ENCODE measurements at regions not wholly inside any gene's neighbourhood (a gene's known extent, or its start where the extent isn't known, plus 50 kb on each side); places are given as distances from the start of the nearest gene placed in this dataset.
A peak's percentile ranks its signal among the peaks of the same experiment; 100 is the strongest.

DNA sequence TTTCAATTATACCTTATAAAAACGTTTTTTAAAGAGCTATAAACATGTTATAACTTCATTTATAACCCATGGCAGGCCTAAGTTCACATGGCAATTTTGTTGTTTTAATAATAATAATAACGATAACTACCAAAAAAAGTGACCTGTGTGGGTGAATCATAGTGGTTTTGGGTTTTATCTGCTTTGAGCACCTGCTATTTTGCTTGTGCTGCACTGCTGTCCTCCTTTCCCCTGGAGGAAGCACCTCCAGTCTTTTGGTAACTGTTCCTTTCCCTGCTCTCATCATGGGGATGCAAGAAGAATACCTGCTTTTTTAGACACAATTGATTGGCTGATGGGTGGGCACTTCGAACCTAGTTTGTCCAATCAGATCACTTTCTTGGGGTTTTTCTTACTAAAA, 388.0 kb upstream of the TBL1XR1 start:
- TF ChIP-seq PPARA (CRISPR knock-in tag; IDR thresholded peaks at IDR 0.05; ENCODE audit: borderline replicate concordance) = no peak
- no peak for TF ChIP-seq SNAI2 (CRISPR knock-in tag; IDR thresholded peaks at IDR 0.05)
- no peak for TF ChIP-seq GLIS3 (CRISPR knock-in tag; IDR thresholded peaks at IDR 0.05)
- TF ChIP-seq, protein P1, sequence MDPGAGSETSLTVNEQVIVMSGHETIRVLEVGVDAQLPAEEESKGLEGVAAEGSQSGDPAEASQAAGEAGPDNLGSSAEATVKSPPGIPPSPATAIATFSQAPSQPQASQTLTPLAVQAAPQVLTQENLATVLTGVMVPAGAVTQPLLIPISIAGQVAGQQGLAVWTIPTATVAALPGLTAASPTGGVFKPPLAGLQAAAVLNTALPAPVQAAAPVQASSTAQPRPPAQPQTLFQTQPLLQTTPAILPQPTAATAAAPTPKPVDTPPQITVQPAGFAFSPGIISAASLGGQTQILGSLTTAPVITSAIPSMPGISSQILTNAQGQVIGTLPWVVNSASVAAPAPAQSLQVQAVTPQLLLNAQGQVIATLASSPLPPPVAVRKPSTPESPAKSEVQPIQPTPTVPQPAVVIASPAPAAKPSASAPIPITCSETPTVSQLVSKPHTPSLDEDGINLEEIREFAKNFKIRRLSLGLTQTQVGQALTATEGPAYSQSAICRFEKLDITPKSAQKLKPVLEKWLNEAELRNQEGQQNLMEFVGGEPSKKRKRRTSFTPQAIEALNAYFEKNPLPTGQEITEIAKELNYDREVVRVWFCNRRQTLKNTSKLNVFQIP (CRISPR knock-in tag; IDR thresholded peaks at IDR 0.05; ENCODE audit: borderline replicate concordance, low read depth) = no peak
- TF ChIP-seq ZNF565 (CRISPR knock-in tag; conservative IDR thresholded peaks at IDR 0.05; ENCODE audit: low read depth) = no peak
- TF ChIP-seq ZNF8 (CRISPR knock-in tag; IDR thresholded peaks at IDR 0.05) = no peak
- TF ChIP-seq ARNTL (CRISPR knock-in tag; IDR thresholded peaks at IDR 0.05; ENCODE audit: borderline replicate concordance, low read depth) = no peak
- TF ChIP-seq ZC3H10 (CRISPR knock-in tag; IDR thresholded peaks at IDR 0.05) = no peak
- TF ChIP-seq OSR1 (CRISPR knock-in tag; IDR thresholded peaks at IDR 0.05) = no peak
- no peak for TF ChIP-seq CREB5 (CRISPR knock-in tag; IDR thresholded peaks at IDR 0.05; ENCODE audit: low read depth)
- no peak for TF ChIP-seq ZFP30 (CRISPR knock-in tag; IDR thresholded peaks at IDR 0.05)
- no peak for TF ChIP-seq BACH2 (CRISPR knock-in tag; IDR thresholded peaks at IDR 0.05; ENCODE audit: borderline replicate concordance)
- TF ChIP-seq, protein P2, sequence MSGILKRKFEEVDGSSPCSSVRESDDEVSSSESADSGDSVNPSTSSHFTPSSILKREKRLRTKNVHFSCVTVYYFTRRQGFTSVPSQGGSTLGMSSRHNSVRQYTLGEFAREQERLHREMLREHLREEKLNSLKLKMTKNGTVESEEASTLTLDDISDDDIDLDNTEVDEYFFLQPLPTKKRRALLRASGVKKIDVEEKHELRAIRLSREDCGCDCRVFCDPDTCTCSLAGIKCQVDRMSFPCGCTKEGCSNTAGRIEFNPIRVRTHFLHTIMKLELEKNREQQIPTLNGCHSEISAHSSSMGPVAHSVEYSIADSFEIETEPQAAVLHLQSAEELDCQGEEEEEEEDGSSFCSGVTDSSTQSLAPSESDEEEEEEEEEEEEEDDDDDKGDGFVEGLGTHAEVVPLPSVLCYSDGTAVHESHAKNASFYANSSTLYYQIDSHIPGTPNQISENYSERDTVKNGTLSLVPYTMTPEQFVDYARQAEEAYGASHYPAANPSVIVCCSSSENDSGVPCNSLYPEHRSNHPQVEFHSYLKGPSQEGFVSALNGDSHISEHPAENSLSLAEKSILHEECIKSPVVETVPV (CRISPR knock-in tag; IDR thresholded peaks at IDR 0.05) = no peak
- no peak for TF ChIP-seq ESRRG (CRISPR knock-in tag; IDR thresholded peaks at IDR 0.05)
- TF ChIP-seq ZNF70 (CRISPR knock-in tag; IDR thresholded peaks at IDR 0.05) = no peak
- TF ChIP-seq TOX (CRISPR knock-in tag; IDR thresholded peaks at IDR 0.05; ENCODE audit: borderline replicate concordance) = no peak
- no peak for ATAC-seq

GRCh38 chr3:177589041-177589650, 391.9 kb upstream of the TBL1XR1 start:
- ATAC-seq = no peak
- TF ChIP-seq ARNTL (CRISPR knock-in tag; IDR thresholded peaks at IDR 0.05; ENCODE audit: borderline replicate concordance, low read depth) = no peak
- TF ChIP-seq GLIS3 (CRISPR knock-in tag; IDR thresholded peaks at IDR 0.05) = no peak
- no peak for TF ChIP-seq ISL1 (CRISPR knock-in tag; IDR thresholded peaks at IDR 0.05)
- TF ChIP-seq, protein P3, sequence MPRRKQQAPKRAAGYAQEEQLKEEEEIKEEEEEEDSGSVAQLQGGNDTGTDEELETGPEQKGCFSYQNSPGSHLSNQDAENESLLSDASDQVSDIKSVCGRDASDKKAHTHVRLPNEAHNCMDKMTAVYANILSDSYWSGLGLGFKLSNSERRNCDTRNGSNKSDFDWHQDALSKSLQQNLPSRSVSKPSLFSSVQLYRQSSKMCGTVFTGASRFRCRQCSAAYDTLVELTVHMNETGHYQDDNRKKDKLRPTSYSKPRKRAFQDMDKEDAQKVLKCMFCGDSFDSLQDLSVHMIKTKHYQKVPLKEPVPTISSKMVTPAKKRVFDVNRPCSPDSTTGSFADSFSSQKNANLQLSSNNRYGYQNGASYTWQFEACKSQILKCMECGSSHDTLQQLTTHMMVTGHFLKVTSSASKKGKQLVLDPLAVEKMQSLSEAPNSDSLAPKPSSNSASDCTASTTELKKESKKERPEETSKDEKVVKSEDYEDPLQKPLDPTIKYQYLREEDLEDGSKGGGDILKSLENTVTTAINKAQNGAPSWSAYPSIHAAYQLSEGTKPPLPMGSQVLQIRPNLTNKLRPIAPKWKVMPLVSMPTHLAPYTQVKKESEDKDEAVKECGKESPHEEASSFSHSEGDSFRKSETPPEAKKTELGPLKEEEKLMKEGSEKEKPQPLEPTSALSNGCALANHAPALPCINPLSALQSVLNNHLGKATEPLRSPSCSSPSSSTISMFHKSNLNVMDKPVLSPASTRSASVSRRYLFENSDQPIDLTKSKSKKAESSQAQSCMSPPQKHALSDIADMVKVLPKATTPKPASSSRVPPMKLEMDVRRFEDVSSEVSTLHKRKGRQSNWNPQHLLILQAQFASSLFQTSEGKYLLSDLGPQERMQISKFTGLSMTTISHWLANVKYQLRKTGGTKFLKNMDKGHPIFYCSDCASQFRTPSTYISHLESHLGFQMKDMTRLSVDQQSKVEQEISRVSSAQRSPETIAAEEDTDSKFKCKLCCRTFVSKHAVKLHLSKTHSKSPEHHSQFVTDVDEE (CRISPR knock-in tag; IDR thresholded peaks at IDR 0.05) = no peak
- TF ChIP-seq CREB5 (CRISPR knock-in tag; IDR thresholded peaks at IDR 0.05; ENCODE audit: low read depth) = no peak
- no peak for TF ChIP-seq PPARA (CRISPR knock-in tag; IDR thresholded peaks at IDR 0.05; ENCODE audit: borderline replicate concordance)
- TF ChIP-seq ESRRG (CRISPR knock-in tag; IDR thresholded peaks at IDR 0.05) = no peak
- TF ChIP-seq ZC3H10 (CRISPR knock-in tag; IDR thresholded peaks at IDR 0.05) = no peak
- no peak for TF ChIP-seq ZNF70 (CRISPR knock-in tag; IDR thresholded peaks at IDR 0.05)
- TF ChIP-seq SNAI2 (CRISPR knock-in tag; IDR thresholded peaks at IDR 0.05) = no peak
- TF ChIP-seq CSDC2 (CRISPR knock-in tag; IDR thresholded peaks at IDR 0.05) = no peak
- no peak for TF ChIP-seq RARB (CRISPR knock-in tag; IDR thresholded peaks at IDR 0.05)
- no peak for TF ChIP-seq ZFP30 (CRISPR knock-in tag; IDR thresholded peaks at IDR 0.05)

GRCh38 chr3:177589911-177590381, 392.7 kb upstream of the TBL1XR1 start:
- peak; percentile 92 for ATAC-seq
- TF ChIP-seq CSDC2 (CRISPR knock-in tag; IDR thresholded peaks at IDR 0.05) = peak; percentile 85; the same call in 1 of the 2 replicates
- no peak for TF ChIP-seq OSR1 (CRISPR knock-in tag; IDR thresholded peaks at IDR 0.05)
- no peak for TF ChIP-seq ZFP3 (CRISPR knock-in tag; IDR thresholded peaks at IDR 0.05)
- TF ChIP-seq, protein P3 (CRISPR knock-in tag; IDR thresholded peaks at IDR 0.05) = 0 out of 2 replicates have a peak, but pooled peaks have one; percentile 10
- TF ChIP-seq ISL1 (CRISPR knock-in tag; IDR thresholded peaks at IDR 0.05) = peak; percentile 79
- TF ChIP-seq ZNF8 (CRISPR knock-in tag; IDR thresholded peaks at IDR 0.05) = no peak; the same call in 1 of the 2 replicates
- peak; percentile 50; the same call in 1 of the 2 replicates for TF ChIP-seq RARB (CRISPR knock-in tag; IDR thresholded peaks at IDR 0.05)
- TF ChIP-seq TCF4 (CRISPR knock-in tag; IDR thresholded peaks at IDR 0.05; ENCODE audit: borderline replicate concordance) = peak; percentile 41; the same call in 1 of the 2 replicates
- TF ChIP-seq, protein P1 (CRISPR knock-in tag; IDR thresholded peaks at IDR 0.05; ENCODE audit: borderline replicate concordance, low read depth) = peak; percentile 66; the same call in 1 of the 2 replicates
- no peak for TF ChIP-seq ZNF565 (CRISPR knock-in tag; conservative IDR thresholded peaks at IDR 0.05; ENCODE audit: low read depth)
- TF ChIP-seq BACH2 (CRISPR knock-in tag; IDR thresholded peaks at IDR 0.05; ENCODE audit: borderline replicate concordance) = no peak
- TF ChIP-seq ARNTL (CRISPR knock-in tag; IDR thresholded peaks at IDR 0.05; ENCODE audit: borderline replicate concordance, low read depth) = no peak
- TF ChIP-seq TOX (CRISPR knock-in tag; IDR thresholded peaks at IDR 0.05; ENCODE audit: borderline replicate concordance) = no peak

Data from SK-N-SH treated with all-trans-retinoic acid at 6 μM for 48 hours (cell line).